Germinal center (tissue), 1 donor: ENCODE measurements at regions not wholly inside any gene's neighbourhood (a gene's known extent, or its start where the extent isn't known, plus 50 kb on each side); places are given as distances from the start of the nearest gene placed in this dataset.

Experiments used
- DNase-seq: peaks from one replicate; pipeline ENCODE4 v3.0.0; 2012; ENCODE audit warnings: mixed read lengths, low spot score

DNA sequence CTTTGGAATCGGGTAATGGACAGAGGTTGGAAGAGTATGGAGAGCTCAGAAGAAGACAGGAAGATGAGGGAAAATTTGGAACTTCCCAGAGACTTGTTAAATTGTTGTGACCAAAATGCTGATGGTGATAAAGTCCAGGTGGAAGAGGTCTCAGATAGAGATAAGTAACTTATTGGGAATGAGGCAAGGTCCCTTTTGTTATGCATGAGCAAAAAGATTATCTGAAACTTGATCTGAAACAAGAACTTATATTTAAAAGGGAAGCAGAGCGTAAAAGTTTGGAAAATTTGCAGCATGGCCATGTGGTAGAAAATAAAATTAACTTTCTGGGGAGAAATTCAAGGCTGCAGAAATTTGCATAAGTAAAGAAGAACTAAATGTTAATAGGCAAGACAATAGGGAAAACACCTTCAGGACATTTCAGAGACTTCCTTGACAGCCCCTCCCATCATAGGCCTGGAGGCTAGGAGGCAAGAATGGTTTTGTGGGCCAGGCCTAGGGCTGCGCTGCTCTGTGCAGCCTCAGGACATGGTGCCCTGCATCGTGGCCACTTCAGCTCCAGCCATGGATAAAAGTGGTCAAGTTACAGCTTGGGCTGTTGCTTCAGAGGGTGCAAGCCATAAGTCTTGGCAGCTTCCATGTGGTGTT is 425.7 kb upstream of the PRICKLE1 start:
- DNase-seq: no peak

- no peak for DNase-seq
These were observed 421.9 kb upstream of the PRICKLE1 start for GRCh38 chr12:43011383-43011926.

DNA sequence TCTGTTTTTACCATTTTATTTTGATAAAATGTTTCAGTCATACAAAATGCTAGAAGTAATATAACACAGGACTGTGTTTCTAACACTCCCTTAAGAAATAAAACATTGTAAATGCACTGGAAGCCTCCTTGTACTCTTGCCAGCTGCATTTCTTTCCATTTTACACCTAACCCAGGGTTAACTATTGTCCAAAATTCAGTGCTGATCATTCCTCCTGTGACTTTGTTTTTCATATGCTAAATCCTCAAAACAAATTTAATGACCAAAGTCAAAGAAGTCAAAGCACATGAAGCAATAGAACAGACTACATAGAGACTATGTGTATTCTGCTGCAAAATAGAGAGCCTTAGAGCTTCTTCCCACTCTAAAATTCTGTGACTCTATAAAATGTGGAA is 420.3 kb upstream of the PRICKLE1 start:
- no peak for DNase-seq

DNA sequence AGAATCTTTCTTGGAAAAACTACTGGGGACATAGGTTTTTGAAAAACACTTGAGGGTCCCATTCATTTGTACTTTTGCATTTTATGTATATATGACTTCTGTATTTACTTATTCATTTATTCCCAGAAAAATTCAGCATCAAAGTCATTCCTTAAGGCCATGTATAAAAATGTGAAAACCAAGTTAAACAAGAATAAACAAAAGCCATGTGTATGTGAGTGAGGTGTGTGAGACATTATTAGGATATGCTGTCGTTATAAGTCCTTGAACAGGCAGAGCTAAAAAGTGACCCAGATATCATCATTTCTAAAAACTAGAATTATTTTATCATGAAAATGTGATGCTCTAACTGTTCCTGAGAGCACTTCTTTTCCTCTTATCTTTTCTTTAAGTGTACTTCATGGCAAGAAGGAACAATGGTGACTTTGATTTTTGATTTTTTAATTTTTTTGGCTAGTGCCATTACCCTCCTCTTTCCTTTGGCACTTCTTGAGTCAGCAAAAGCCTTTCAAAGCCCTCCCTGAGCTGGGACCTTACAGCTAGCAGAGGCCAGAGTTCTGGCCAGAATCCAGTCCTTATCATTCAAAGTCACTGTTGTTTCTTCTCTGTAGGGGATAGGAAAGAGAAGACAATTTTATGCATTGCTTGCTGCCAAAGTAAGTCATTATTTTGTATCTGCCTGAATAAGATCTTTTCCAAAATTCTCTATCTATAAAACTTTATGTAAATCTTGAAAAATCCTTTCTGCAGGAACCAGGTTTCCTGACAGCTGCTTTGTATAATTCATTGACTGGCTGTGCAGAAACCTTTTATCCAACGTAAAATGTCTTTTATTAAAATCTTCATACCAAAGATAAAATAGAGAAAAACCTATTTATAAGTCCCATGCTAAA is 419.7 kb upstream of the PRICKLE1 start:
- DNase-seq: no peak

DNA sequence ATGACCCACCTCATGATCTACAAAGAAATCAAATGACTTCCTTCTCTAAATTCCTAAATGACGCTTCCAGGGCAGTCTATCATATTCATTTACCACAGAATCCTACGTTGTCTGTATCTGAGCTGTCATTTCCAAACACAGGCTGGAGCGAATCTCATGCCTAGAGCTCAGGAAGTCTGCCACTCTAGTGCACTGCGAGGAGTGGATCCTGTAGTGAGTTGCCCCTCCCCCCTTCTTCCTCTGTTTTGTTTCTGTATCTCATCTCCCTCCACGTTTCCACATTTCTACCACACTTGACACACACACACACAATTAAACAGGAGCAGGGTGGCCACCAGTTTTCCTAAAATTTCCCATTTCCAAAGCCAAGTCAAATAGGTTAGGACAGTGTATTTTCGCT is 415.4 kb upstream of the PRICKLE1 start:
- DNase-seq: no peak

GRCh38 chr12:43004141-43004540 is 414.6 kb upstream of the PRICKLE1 start:
- no peak for DNase-seq

GRCh38 chr12:42996869-42997431 is 407.4 kb upstream of the PRICKLE1 start:
- DNase-seq: no peak

DNA sequence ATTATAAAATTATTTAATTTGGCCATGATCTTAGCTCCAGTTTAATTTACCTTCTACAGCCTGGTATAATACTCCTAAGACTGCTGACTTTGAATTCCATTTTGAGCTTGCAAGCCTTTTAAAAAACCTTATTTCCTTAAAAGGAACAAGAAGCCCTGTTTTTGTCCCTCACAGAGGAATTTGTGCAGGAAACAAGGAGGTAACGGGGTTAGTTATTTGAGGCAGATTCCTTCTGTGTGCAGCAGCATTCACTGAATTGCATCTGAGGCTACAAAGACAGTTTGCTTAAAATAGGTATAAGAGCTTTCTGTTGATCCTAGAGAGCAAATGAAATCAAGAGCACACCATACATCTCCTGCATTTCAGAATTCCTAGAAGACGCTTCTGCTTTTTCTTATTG is 403.3 kb upstream of the PRICKLE1 start:
- DNase-seq: no peak

DNA sequence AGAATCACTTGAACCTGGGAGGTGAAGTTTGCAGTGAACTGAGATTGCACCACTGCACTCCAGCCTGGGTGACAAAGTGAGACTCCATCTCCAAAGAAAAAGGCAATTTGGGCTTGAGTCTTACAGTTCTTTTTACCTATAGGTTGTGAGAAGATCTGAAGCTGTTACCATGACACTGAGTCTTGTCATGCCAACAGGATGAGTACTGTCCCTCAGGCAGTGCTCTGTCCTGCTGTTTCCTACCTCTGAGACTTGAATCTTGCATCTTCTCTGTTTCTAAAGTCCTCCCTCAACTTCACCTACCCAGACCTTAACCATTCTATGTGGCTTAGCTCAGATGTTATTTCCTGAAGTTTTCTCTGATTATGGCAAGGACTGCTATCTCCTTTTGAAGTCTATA is 400.8 kb upstream of the PRICKLE1 start:
- DNase-seq: no peak

DNA sequence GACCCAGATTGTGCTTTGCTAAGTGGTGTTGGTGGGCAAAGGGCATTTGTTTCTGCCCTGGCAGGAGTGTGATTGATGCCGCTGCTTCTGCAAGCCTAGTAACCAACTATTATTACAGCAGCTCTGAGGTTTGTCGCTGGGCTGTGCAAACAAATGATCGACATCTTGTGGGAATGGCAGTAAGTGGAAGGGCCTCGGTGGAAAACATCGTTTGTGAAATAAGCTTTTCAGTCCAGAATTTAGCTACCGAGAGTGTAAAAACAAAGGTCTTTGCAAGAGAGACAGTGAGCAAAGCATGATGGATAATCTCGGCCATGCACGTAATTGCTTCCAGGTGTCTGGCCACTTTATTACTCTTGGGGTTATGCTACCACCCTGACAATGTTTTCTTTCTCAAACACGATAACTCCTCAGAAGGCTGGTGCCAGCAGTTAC is 397.7 kb upstream of the PRICKLE1 start:
- no peak for DNase-seq

- no peak for DNase-seq
These were observed 396.0 kb upstream of the PRICKLE1 start for GRCh38 chr12:42985506-42985905.

DNA sequence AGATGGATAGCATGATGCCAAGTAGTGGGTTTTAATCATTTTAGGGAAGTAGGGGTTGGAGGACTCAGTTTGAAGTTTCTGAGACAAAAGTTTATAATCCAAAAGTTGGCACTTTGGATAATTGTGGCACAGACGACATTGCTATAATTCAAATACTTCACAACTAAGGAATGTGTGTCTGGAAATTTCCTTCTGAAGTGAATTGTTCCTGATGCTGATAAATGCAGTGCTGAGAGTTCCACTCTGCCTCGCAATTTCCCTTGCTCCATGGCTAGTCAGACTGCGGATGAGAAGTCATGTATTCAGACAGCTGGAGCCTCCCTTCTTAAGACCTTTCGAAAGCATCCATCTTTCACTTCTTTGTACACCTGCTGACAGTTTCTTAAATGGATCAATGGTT is 393.3 kb upstream of the PRICKLE1 start:
- no peak for DNase-seq

DNA sequence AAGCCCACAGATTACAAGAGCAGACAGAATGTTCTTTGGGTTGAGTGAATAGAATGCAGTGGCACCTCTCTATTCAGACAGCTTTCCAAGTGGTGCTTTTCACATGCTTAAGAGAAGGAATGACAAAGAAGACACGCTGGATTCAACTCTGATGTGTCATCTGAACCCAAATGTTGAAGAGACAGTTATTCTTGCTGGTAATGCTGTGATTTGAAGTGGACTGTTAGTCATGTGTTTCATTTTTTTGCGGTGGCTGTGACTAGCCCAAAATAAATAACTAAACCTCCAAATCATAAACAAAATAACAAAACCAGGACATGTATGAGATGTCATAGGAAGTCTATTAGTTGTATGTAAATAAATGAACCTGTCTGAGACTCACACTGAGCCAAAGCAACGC is 391.8 kb upstream of the PRICKLE1 start:
- no peak for DNase-seq

- no peak for DNase-seq
These were observed 390.9 kb upstream of the PRICKLE1 start for GRCh38 chr12:42980441-42980840.

- DNase-seq: no peak
These were observed 390.2 kb upstream of the PRICKLE1 start for GRCh38 chr12:42979746-42980145.

GRCh38 chr12:42978708-42979107 is 389.2 kb upstream of the PRICKLE1 start:
- no peak for DNase-seq

- no peak for DNase-seq
These were observed 388.1 kb upstream of the PRICKLE1 start for GRCh38 chr12:42977451-42978230.

DNA sequence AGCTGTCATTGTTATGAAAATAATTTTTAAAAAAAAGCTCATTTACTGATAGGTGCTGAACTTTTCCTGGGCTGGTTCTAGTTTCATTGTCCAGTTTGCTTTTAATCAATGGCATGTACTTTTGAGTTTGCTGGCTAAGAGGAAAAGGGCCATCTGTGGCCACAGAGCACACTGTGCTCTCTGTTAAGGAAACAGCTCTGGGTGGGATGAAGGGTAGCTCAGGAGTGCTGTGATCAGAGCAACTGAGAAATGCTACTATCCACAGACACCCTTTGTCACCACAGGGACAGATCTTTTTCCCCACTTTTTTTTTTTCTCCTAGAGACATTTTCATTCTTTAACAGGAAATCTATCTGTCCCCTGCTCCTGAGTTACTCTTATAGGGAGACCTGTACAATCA is 387.1 kb upstream of the PRICKLE1 start:
- DNase-seq: no peak

DNA sequence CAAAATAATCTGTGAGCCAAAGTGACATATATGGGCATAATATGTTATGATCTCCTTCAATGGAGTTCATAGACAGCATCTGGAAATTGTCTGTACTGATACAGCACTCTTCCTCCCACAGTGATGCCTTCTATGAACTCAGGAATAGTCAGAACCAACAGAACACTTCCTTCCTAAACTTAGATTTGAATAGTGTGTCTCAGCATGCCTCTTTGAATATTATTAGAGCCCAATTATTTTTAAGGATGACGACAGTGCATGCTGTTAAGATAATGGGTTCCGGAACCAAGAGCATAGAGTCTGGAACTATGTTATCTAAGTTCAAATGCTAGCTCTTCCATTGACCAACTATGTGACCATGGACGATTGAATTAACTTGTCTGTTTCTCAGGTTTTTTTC is 386.6 kb upstream of the PRICKLE1 start:
- DNase-seq: no peak

DNA sequence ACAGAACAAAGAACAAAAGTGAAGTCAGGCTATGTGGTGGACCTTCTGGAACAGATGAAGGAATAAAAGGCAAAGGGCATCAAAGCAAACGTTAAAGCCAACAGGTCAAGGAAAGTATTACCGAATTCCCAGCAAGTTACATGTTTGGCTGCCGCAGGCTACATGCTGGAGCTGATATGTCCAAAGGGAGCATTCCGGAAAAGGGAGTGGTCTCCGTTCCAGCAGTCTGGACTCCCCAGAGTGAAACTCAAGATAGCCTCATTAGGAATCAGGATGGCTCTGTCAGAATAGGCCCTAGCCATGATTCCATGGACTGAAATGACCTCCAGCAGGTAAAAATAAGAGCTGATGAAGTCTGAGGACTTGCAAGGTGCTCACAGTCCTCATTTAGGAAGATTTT is 379.8 kb upstream of the PRICKLE1 start:
- DNase-seq: no peak

DNA sequence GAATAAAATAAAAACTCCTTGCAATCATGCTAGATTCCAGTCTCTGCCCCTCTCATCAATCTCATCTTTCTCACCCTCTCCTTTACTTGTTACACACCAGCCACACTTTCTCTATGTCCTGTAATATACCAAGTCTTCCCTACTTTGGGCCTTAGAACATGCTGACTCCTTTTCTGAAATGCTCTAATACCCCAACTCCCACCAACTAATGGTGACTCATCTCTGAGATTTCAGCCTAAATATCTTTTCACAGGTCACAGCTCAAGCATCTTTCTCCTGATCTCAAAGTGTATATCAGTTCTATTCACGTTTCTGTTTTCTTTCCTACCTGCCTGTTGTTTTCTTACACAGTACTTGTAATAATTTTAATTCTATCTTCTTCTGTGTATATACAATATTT is 378.9 kb upstream of the PRICKLE1 start:
- no peak for DNase-seq

GRCh38 chr12:42967850-42968249 is 378.3 kb upstream of the PRICKLE1 start:
- DNase-seq: no peak
